ENCODE measurements at regions not wholly inside any gene's neighbourhood (a gene's known extent, or its start where the extent isn't known, plus 50 kb on each side); places are given as distances from the start of the nearest gene placed in this dataset.

DNA sequence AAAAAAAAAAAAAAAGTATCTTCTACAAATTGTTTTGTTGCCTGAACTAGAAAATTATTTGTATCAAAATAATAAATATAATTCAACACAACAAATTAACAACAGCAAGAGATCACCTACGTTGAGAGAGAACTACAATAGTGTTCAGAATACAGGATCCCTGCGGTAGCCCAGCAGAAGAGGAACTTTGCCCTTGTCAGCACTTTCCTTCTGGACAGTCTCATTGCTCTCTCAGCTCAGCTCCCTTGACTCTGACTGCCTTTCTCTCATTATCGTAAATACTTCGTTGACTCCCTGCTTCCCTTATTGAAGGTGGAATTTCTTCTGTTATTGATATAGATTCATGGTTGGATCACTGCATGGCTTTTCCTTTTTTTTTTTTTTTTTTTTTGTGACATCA is 469.5 kb upstream of the VSTM2A start:
- in situ Hi-C loops (cut with HindIII; ENCODE audit: low pct_unique_long_range_greater_than_20kb, low sequenced_read_pairs): no loop called here
- no peak for DNase-seq (ENCODE audit: low read depth)

- in situ Hi-C loops (cut with HindIII; ENCODE audit: low pct_unique_long_range_greater_than_20kb, low sequenced_read_pairs): no loop called here
- DNase-seq (ENCODE audit: low read depth): peak; percentile 13
Observed at GRCh38 chr7:54076616-54077015, 465.6 kb upstream of the VSTM2A start.

DNA sequence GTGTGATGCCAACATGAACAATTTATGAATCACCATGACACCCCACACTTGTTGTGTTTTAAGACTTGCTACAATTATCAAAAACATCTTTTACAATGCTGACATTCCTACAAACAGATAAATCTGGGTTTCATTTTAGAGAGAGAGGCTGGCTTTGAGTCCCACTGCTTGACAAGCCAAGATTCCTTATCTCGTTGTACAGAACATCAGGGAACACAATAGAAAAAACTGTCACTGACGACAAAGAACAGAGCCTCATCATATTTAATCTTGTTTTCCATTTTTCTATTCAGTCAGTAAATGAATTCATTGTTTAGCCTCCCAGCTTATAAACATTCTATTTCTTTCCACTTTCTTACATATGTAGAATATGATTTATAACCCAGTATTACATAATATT is 461.6 kb upstream of the VSTM2A start:
- DNase-seq (ENCODE audit: low read depth): no peak
- in situ Hi-C loops (cut with HindIII; ENCODE audit: low pct_unique_long_range_greater_than_20kb, low sequenced_read_pairs): no loop called here

- in situ Hi-C loops (cut with HindIII; ENCODE audit: low pct_unique_long_range_greater_than_20kb, low sequenced_read_pairs): no loop called here
- DNase-seq (ENCODE audit: low read depth): no peak
Observed at GRCh38 chr7:54080971-54081370, 461.2 kb upstream of the VSTM2A start.

DNA sequence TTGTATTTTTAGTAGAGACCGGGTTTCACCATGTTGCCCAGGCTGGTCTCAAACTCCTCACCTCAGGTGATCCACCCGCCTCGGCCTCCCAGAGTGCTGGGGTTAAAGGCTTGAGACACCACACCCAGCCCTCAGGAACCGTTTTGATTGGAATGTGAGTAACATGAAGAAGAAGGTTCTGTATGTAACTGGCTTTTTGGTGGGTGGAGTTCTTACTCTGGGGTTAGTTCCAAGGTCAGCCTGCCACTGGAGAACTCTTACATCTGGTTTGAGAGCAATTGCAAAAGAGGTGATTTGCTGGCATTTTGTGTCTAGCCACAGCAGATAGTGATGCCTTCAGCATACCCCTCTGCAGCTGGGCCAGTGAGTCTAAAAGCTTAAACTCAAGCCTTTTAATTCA is 457.8 kb upstream of the VSTM2A start:
- in situ Hi-C loops (cut with HindIII; ENCODE audit: low pct_unique_long_range_greater_than_20kb, low sequenced_read_pairs): no loop called here
- DNase-seq (ENCODE audit: low read depth): no peak

GRCh38 chr7:54090652-54091213 is 451.4 kb upstream of the VSTM2A start:
- in situ Hi-C loops (cut with HindIII; ENCODE audit: low pct_unique_long_range_greater_than_20kb, low sequenced_read_pairs): no loop called here
- DNase-seq (ENCODE audit: low read depth): no peak

DNA sequence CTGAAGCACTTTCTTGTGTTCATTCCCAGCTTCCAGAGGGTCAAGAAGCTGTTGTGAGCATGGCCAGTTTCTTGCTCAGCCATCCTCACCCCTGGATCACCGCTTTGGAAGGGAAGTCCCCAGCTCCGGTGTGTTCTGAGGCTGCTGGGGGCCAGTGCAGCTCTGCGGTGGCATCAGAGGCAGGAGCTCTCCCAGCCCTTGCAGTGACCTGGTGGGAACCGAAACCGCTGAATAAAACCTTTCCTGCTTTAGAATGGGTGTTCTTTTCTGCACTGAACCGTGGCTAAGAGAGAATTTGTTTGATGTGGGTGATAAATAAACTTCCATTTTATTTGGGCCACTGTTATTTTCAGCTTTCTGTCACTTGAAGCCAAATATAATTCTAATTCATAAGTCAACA is 450.9 kb upstream of the VSTM2A start:
- in situ Hi-C loops (cut with HindIII; ENCODE audit: low pct_unique_long_range_greater_than_20kb, low sequenced_read_pairs): no loop called here
- no peak for DNase-seq (ENCODE audit: low read depth)

GRCh38 chr7:54097886-54098285 is 444.3 kb upstream of the VSTM2A start:
- no peak for DNase-seq (ENCODE audit: low read depth)
- in situ Hi-C loops (cut with HindIII; ENCODE audit: low pct_unique_long_range_greater_than_20kb, low sequenced_read_pairs): no loop called here

- in situ Hi-C loops (cut with HindIII; ENCODE audit: low pct_unique_long_range_greater_than_20kb, low sequenced_read_pairs): no loop called here
- no peak for DNase-seq (ENCODE audit: low read depth)
Observed at GRCh38 chr7:54109501-54109900, 432.7 kb upstream of the VSTM2A start.

GRCh38 chr7:54111814-54112511 is 430.2 kb upstream of the VSTM2A start:
- no peak for DNase-seq (ENCODE audit: low read depth)
- in situ Hi-C loops (cut with HindIII; ENCODE audit: low pct_unique_long_range_greater_than_20kb, low sequenced_read_pairs): no loop called here

GRCh38 chr7:54112567-54112966 is 429.6 kb upstream of the VSTM2A start:
- in situ Hi-C loops (cut with HindIII; ENCODE audit: low pct_unique_long_range_greater_than_20kb, low sequenced_read_pairs): no loop called here
- DNase-seq (ENCODE audit: low read depth): no peak

DNA sequence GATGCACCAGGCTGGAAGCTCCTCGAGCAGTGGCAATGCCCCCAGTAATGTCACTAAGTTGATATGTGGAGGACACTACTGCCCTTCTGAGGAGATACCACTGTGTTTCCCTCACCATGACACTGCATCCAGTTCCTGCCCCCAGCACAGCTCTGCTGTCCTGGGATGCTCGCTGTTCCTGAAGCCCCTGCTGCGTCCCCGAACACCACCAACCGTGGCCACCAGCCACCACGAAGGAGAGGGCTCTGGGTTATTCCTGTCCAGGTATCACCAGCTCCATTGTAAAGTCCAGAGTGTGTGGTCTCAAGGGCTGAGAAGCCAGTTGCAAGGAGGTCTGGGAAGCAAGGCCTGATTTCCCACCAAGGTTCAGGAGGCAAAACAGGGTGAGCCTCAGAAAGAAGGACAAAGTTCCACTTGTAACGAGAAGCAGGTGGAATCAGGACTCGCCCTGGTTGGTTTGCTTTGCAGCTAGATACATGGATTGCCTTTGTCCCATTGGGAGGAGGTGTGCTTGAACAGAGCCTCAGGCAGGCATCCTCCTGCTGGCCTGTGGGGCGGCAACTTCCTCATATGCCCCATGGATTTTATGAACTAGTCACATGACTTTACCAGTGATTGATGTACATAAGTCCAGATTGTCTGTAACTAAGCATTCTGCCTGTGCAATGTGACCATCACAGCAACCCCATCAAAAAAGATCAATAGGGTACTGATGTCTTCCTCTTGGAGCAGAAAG is 427.0 kb upstream of the VSTM2A start:
- no peak for DNase-seq (ENCODE audit: low read depth)
- in situ Hi-C loops (cut with HindIII; ENCODE audit: low pct_unique_long_range_greater_than_20kb, low sequenced_read_pairs): no loop called here

GRCh38 chr7:54116956-54117355 is 425.2 kb upstream of the VSTM2A start:
- in situ Hi-C loops (cut with HindIII; ENCODE audit: low pct_unique_long_range_greater_than_20kb, low sequenced_read_pairs): no loop called here
- DNase-seq (ENCODE audit: low read depth): no peak

GRCh38 chr7:54129035-54129434 is 413.1 kb upstream of the VSTM2A start:
- in situ Hi-C loops (cut with HindIII; ENCODE audit: low pct_unique_long_range_greater_than_20kb, low sequenced_read_pairs): no loop called here
- DNase-seq (ENCODE audit: low read depth): no peak

- in situ Hi-C loops (cut with HindIII; ENCODE audit: low pct_unique_long_range_greater_than_20kb, low sequenced_read_pairs): no loop called here
- no peak for DNase-seq (ENCODE audit: low read depth)
Observed at GRCh38 chr7:54141576-54141975, 400.6 kb upstream of the VSTM2A start.

DNA sequence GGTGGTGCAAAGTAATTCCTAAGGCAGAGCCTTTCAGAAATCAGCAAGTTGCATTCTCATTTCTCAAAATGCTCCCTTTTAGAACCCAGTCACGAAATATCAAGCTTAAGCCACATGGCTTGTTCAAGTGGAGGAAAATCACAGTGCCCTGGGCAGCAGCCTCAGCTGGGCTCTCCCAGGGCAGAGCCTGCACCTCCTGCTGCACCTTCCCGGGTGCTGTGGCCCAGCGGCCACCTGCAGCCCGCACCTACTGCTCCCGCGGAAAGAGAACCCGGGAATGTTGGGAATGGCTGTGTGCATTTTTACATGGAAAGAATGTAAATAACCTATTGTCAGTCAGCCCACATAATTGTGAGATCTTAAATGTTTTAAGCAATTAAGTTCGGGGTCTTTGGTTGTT is 396.5 kb upstream of the VSTM2A start:
- in situ Hi-C loops (cut with HindIII; ENCODE audit: low pct_unique_long_range_greater_than_20kb, low sequenced_read_pairs): no loop called here
- no peak for DNase-seq (ENCODE audit: low read depth)

GRCh38 chr7:54153462-54153861 is 388.7 kb upstream of the VSTM2A start:
- in situ Hi-C loops (cut with HindIII; ENCODE audit: low pct_unique_long_range_greater_than_20kb, low sequenced_read_pairs): no loop called here
- DNase-seq (ENCODE audit: low read depth): no peak

- DNase-seq (ENCODE audit: low read depth): no peak
- in situ Hi-C loops (cut with HindIII; ENCODE audit: low pct_unique_long_range_greater_than_20kb, low sequenced_read_pairs): no loop called here
Observed at GRCh38 chr7:54159088-54159487, 383.1 kb upstream of the VSTM2A start.

DNA sequence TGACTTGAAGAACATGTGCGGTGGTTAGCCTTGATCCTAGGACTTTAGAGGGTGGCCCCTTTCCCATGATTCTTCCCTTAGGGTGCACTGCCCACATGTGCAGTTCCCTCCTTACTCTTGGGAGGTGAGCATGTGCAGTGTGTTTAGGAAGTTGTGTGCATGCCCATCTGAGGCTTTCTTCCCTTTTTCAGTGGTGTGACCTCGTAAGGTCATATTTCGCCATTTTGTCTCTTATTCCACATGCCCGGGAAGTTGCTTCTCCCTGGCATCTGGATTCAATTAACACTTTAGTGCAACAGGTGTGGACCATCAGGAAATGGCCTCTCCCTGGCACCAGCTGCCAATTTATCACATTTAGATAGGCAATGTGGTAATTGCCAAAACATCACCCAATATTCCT is 380.6 kb upstream of the VSTM2A start:
- in situ Hi-C loops (cut with HindIII; ENCODE audit: low pct_unique_long_range_greater_than_20kb, low sequenced_read_pairs): no loop called here
- DNase-seq (ENCODE audit: low read depth): no peak

DNA sequence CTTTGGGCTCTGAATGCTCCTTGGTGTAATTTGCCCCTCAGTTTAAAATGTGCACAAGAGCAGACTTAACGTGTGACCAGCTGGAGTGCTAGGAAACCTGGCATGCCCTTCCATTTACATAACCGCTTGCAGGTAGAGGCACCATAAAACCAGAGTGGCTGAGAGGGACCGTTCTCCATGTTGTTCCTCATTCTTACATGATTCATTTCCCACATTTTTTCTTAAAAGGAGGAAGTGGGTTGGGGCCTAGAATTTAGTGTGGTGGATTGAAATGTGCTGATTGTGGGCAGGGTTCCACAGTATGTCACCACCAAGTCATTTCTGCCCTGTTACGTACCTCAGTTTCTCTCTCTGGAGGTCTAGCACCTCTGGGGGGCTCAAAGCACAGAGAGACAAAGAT is 375.8 kb upstream of the VSTM2A start:
- no peak for DNase-seq (ENCODE audit: low read depth)
- in situ Hi-C loops (cut with HindIII; ENCODE audit: low pct_unique_long_range_greater_than_20kb, low sequenced_read_pairs): no loop called here

Data from Caki2 (cell line).